Osteoblast (primary cell): ENCODE measurements at regions not wholly inside any gene's neighbourhood (a gene's known extent, or its start where the extent isn't known, plus 50 kb on each side); places are given as distances from the start of the nearest gene placed in this dataset.

Experiments
- DNase-seq: peaks from one replicate; pipeline ENCODE4 v3.0.0; 2011; ENCODE audit warnings: low spot score, mixed read lengths; ENCODE audit not compliant: insufficient read length; ENCODE audit errors: missing footprints
- H2AFZ ChIP-seq: 2 replicates; pipeline ENCODE4 v1.6.0; 2011; ENCODE audit warnings: mild to moderate bottlenecking, low read length
- H3K27ac ChIP-seq: 2 replicates; pipeline ENCODE4 v1.5.1; 2011; ENCODE audit warnings: mild to moderate bottlenecking, low read depth, low read length, moderate library complexity
- H3K27me3 ChIP-seq: 2 replicates; pipeline ENCODE4 v1.6.0; 2012; ENCODE audit warnings: mild to moderate bottlenecking, control low read depth, inconsistent platforms, low read length, moderate library complexity; ENCODE audit not compliant: insufficient read depth
- H3K36me3 ChIP-seq: 2 replicates; pipeline ENCODE4 v1.5.1; 2011; ENCODE audit warnings: mild to moderate bottlenecking, low read length, control low read depth, moderate library complexity; ENCODE audit not compliant: insufficient read depth
- H3K4me1 ChIP-seq: 2 replicates; pipeline ENCODE4 v1.5.1; 2011; ENCODE audit warnings: mild to moderate bottlenecking, low read length, control low read depth, moderate library complexity; ENCODE audit not compliant: insufficient read depth
- H3K4me2 ChIP-seq: 2 replicates; pipeline ENCODE4 v1.6.0; 2011; ENCODE audit warnings: mild to moderate bottlenecking, low read length; ENCODE audit not compliant: insufficient read depth
- H3K4me3 ChIP-seq: fragments of 200-600 bp; sonication (generic); 3 replicates; pipeline ENCODE4 v1.5.1; 2012; ENCODE audit warnings: mild to moderate bottlenecking, low read length, inconsistent platforms; ENCODE audit not compliant: insufficient read depth
- H3K79me2 ChIP-seq: 2 replicates; pipeline ENCODE4 v1.6.0; 2012; ENCODE audit warnings: mild to moderate bottlenecking, low read length, control low read depth, inconsistent platforms; ENCODE audit not compliant: insufficient read depth
- H3K9me3 ChIP-seq: 2 replicates; pipeline ENCODE4 v1.5.1; 2011; ENCODE audit warnings: low read depth, low read length, control low read depth
- H4K20me1 ChIP-seq: 2 replicates; pipeline ENCODE4 v1.6.0; 2012; ENCODE audit warnings: mild to moderate bottlenecking, low read length, control low read depth; ENCODE audit not compliant: insufficient read depth
- TF ChIP-seq, protein P1 (sequence below): IDR thresholded peaks from 2 replicates; pipeline ENCODE4 v1.5.1; 2011; ENCODE audit warnings: mild to moderate bottlenecking, low read depth, low read length, moderate library complexity; ENCODE audit errors: extremely low read depth

DNA sequence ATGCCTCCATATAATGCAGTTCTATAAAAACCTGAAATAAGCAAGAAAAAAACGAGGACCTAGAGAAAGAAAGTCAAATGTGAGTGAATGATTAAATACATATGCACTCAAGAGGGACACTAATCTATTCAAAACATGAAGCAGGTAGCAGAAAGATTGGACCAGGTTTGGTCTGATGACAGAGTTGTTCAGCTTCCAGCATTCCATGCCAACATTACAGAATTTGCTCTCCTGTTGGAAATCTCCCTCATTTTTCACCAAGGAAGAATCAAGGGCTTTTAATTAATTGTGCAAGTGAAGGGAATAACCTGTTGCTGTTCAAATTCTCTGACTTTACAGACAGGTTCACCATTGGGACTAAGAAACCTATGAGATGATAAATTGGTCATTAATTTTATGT lies 379.0 kb upstream of the RASGEF1B start:
- H4K20me1 ChIP-seq: no peaks in the 10 kb centered on the region
- no peaks in the 10 kb centered on the region for H3K27me3 ChIP-seq
- no peak overlapping the region for H3K4me2 ChIP-seq
- no peaks in the 10 kb centered on the region for H3K36me3 ChIP-seq
- no peak overlapping the region for H3K4me3 ChIP-seq
- H2AFZ ChIP-seq: no peak overlapping the region
- no peaks in the 10 kb centered on the region for H3K79me2 ChIP-seq
- H3K9me3 ChIP-seq: no peaks in the 10 kb centered on the region
- no peaks in the 10 kb centered on the region for H3K4me1 ChIP-seq
- H3K27ac ChIP-seq: no peak overlapping the region
- TF ChIP-seq, protein P1, sequence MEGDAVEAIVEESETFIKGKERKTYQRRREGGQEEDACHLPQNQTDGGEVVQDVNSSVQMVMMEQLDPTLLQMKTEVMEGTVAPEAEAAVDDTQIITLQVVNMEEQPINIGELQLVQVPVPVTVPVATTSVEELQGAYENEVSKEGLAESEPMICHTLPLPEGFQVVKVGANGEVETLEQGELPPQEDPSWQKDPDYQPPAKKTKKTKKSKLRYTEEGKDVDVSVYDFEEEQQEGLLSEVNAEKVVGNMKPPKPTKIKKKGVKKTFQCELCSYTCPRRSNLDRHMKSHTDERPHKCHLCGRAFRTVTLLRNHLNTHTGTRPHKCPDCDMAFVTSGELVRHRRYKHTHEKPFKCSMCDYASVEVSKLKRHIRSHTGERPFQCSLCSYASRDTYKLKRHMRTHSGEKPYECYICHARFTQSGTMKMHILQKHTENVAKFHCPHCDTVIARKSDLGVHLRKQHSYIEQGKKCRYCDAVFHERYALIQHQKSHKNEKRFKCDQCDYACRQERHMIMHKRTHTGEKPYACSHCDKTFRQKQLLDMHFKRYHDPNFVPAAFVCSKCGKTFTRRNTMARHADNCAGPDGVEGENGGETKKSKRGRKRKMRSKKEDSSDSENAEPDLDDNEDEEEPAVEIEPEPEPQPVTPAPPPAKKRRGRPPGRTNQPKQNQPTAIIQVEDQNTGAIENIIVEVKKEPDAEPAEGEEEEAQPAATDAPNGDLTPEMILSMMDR: no peak
- no peak for DNase-seq

DNA sequence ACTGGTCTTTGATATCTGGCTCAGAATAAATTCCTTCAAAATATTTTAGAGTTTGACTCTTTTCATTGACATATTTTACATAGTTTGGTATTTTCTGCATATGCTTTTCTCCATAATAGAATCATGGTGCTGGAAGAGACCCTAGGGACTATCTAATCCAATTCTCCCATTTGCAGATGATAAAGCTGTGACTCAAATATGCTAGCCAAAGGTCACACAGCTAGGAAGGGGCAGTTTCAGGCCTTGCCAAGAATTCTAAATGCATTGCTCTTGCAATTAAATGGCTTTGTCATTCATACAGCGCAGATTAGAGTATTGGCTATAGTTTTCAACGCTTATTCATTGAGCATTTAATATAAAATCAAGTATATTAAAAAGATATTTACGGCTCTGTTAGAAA lies 374.1 kb upstream of the RASGEF1B start:
- H3K4me1 ChIP-seq: no peaks in the 10 kb centered on the region
- no peak overlapping the region for H3K27ac ChIP-seq
- no peaks in the 10 kb centered on the region for H3K36me3 ChIP-seq
- no peaks in the 10 kb centered on the region for H4K20me1 ChIP-seq
- no peaks in the 10 kb centered on the region for H3K9me3 ChIP-seq
- no peak overlapping the region for H3K4me2 ChIP-seq
- no peak overlapping the region for H2AFZ ChIP-seq
- no peaks in the 10 kb centered on the region for H3K27me3 ChIP-seq
- no peak for DNase-seq
- H3K4me3 ChIP-seq: no peak overlapping the region
- H3K79me2 ChIP-seq: no peaks in the 10 kb centered on the region
- TF ChIP-seq, protein P1: no peak

DNA sequence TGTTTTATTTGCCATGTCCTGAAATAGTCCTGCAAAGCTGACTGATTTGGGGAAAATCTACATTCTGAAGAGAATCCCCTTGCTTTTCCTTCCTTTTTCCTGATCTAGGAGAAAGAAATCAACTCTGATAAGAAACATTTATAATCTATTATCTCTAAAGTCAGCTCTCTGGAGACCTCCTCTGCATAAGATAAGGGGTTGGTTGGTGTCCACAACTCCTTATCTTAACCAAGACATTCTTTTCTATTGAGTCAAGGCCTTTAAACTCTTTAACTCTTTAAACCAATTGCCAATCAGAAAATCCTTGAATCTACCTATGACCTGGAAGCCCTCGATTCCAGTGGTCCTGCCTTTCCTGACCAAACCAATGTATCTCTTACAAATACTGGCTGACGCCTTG lies 373.6 kb upstream of the RASGEF1B start:
- TF ChIP-seq, protein P1: no peak
- no peaks in the 10 kb centered on the region for H3K27me3 ChIP-seq
- no peaks in the 10 kb centered on the region for H3K79me2 ChIP-seq
- no peaks in the 10 kb centered on the region for H3K9me3 ChIP-seq
- no peak overlapping the region for H2AFZ ChIP-seq
- H4K20me1 ChIP-seq: no peaks in the 10 kb centered on the region
- no peak overlapping the region for H3K27ac ChIP-seq
- no peak for DNase-seq
- H3K4me3 ChIP-seq: no peak overlapping the region
- no peaks in the 10 kb centered on the region for H3K4me1 ChIP-seq
- H3K36me3 ChIP-seq: no peaks in the 10 kb centered on the region
- no peak overlapping the region for H3K4me2 ChIP-seq

DNA sequence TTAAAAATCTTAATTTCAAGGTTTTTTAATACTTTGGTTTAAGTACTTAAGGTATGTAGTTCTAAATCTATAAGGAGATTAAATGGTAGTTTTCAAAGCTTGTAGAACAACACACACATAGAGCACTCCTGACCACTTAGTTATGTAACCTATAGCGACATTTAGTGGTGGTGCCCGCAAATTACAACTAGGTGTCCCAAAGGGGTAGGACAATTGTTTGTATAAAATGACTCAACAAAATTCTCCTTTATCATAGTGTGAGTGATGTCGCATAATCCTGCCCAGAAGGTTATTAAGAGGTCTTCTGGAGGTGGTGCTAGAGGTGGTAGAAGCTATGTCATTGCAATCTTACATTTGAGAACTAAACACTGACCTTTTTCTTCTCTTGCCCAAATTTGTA lies 373.0 kb upstream of the RASGEF1B start:
- H2AFZ ChIP-seq: no peak overlapping the region
- H4K20me1 ChIP-seq: no peaks in the 10 kb centered on the region
- no peaks in the 10 kb centered on the region for H3K79me2 ChIP-seq
- H3K4me3 ChIP-seq: no peak overlapping the region
- H3K9me3 ChIP-seq: no peaks in the 10 kb centered on the region
- H3K4me1 ChIP-seq: no peaks in the 10 kb centered on the region
- H3K36me3 ChIP-seq: no peaks in the 10 kb centered on the region
- no peak overlapping the region for H3K4me2 ChIP-seq
- no peaks in the 10 kb centered on the region for H3K27me3 ChIP-seq
- no peak overlapping the region for H3K27ac ChIP-seq
- DNase-seq: no peak
- TF ChIP-seq, protein P1: peak; percentile 68
